HG03469 (cell line): ENCODE measurements at regions not wholly inside any gene's neighbourhood (a gene's known extent, or its start where the extent isn't known, plus 50 kb on each side); places are given as distances from the start of the nearest gene placed in this dataset.
"Not testable (repeated sequence)": the region's sequence is repeated elsewhere in the genome, so short reads cannot be mapped to it uniquely, and the experiment has no call there.

Experiments
- ATAC-seq: cut with Tn5 transposase; IDR thresholded peaks from one replicate; pipeline ENCODE4 v1.9.1; 2021; ENCODE audit warnings: mild to moderate bottlenecking, moderate library complexity, moderate number of reproducible peaks; ENCODE audit not compliant: unreplicated experiment

DNA sequence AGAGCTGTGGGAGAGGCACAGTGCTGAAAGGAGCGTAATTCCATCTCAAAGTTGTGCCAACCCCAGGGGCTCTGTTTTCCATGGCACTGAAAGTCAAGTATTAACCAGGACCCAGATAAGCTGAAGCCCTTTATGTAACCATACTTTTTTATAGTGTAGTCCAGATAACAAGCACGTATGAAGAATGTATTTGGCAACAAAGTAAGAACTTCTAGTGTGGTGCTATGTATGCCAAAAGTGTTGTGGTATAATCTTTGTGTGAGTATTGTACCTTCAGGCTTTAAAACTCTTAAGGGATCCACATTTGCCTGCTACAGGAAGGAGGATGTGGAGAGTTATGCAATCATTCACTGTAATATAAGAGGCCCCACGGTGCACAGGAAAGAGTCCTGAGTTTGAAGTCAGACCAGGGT lies 129.4 kb downstream of the IBTK start:
- ATAC-seq: no peak

GRCh38 chr6:82114748-82115147 lies 132.8 kb downstream of the IBTK start:
- ATAC-seq: no peak

- no peak for ATAC-seq
Measured at GRCh38 chr6:82113231-82113630, 134.3 kb downstream of the IBTK start.

GRCh38 chr6:82111818-82112217 lies 135.7 kb downstream of the IBTK start:
- ATAC-seq: no peak

- no peak for ATAC-seq
Measured at GRCh38 chr6:82111114-82111513, 136.4 kb downstream of the IBTK start.

DNA sequence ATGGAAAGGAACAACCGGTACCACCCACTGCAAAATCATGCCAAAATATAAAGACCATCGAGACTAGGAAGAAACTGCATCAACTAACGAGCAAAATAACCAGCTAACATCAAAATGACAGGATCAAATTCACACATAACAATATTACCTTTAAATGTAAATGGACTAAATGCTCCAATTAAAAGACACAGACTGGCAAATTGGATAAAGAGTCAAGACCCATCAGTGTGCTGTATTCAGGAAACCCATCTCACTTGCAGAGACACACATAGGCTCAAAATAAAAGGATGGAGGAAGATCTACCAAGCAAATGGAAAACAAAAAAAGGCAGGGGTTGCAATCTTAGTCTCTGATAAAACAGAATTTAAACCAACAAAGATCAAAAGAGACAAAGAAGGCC lies 144.4 kb downstream of the IBTK start:
- ATAC-seq: not testable (repeated sequence)

- ATAC-seq: not testable (repeated sequence)
Measured at GRCh38 chr6:82101374-82102114, 146.0 kb downstream of the IBTK start.

DNA sequence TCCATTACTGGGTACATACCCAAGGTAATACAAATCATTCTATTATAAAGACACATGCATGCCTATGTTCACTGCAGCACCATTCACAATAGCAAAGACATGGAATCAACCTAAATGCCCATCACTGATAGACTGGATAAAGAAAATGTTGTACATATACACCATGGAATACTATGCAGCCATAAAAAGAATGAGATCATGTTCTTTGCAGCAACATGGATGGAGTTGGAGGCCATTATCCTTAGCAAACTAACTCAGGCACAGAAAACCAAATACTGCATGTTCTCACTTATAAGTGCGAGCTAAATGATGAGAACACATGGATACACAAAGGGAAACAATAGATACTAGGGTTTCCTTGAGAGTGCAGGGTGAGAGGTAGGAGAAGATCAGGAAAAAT lies 146.8 kb downstream of the IBTK start:
- not testable (repeated sequence) for ATAC-seq

DNA sequence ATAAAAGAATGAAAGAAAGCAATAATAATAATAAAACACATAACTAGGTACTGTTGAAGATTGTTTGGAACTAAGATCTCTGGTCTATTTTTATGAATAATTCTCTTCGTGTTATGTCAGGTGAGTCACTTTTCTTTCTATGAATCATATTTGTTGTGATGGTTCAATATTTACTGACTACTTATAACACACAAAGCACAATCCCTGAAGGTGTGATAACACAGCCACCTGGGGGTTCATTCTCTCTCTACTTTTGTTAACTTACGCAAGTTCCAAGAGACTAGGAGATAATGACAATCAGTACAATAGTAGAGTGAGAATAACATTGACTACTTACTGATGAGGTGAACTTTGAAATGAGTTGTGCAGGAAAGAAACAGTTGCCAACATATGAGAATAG lies 149.9 kb downstream of the IBTK start:
- no peak for ATAC-seq

GRCh38 chr6:82095091-82095490 lies 152.5 kb downstream of the IBTK start:
- no peak for ATAC-seq

DNA sequence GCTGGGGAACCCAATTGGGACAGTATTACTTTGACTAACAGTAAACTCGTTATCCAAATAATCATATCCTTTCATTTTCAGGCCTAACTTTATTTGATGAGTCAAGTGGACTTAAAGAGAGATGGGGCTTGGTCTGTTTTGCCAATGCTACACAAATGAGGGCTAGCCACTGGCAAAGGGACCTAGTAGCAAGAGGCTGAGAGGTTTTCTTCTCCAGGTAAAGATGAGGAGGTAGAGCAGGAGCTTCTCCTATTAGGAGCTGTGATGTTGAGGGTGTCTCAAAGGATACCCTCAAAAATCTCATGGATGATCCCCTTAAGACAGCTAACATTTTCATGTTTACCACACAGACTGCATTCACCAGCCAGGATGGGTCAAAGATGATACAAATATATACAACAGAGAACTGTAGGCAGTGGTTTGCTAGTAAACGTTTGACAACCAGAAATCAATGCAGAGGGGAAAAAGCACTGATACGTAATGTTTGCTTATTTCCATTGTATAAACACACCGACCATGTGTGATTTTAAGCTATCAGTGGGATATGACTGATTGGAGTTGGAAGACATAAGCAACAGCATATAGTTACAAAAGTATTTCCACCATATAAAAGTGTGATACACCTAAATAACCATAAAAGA lies 153.3 kb downstream of the IBTK start:
- ATAC-seq: no peak

- ATAC-seq: no peak
Measured at GRCh38 chr6:82088978-82089771, 158.4 kb downstream of the IBTK start.

DNA sequence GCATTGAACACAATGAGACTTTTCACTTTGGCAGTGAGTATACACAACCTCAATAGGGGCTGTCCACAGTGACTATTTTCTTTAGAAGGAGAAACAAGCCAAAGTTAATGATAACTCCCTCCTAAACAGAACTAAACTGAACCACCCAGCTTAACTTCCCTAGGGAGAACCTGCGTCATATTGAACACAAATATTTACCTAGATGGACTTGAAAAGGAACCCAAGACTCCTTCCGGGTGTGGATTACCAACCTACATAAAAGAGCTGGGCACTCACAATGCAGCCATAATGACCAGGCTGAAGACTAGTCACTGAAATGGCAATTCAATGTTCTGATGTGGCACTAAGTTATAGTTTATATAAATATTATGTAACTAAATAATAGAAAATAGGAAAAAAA lies 160.6 kb downstream of the IBTK start:
- no peak for ATAC-seq

- no peak for ATAC-seq
Measured at GRCh38 chr6:82085701-82086100, 161.8 kb downstream of the IBTK start.

- ATAC-seq: no peak
Measured at GRCh38 chr6:82084324-82084920, 163.1 kb downstream of the IBTK start.

- ATAC-seq: no peak
Measured at GRCh38 chr6:82083646-82084045, 163.9 kb downstream of the IBTK start.

DNA sequence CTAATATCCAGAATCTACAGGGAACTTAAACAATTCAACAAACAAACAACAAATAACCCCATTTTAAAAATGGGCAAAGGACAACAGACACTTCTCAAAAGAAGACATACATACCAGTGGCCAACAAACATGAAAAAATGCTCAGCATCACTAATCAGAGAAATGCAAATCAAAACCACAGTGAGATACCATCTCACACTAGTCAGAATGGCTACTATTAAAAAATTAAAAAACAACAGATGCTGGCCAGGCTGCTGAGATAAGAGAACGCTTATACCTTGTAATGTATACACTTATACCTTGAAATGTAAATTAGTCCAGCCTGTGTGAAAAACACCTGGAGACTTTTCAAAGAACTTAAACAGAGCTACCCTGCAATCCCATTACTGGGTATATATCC lies 166.8 kb downstream of the IBTK start:
- ATAC-seq: no peak

DNA sequence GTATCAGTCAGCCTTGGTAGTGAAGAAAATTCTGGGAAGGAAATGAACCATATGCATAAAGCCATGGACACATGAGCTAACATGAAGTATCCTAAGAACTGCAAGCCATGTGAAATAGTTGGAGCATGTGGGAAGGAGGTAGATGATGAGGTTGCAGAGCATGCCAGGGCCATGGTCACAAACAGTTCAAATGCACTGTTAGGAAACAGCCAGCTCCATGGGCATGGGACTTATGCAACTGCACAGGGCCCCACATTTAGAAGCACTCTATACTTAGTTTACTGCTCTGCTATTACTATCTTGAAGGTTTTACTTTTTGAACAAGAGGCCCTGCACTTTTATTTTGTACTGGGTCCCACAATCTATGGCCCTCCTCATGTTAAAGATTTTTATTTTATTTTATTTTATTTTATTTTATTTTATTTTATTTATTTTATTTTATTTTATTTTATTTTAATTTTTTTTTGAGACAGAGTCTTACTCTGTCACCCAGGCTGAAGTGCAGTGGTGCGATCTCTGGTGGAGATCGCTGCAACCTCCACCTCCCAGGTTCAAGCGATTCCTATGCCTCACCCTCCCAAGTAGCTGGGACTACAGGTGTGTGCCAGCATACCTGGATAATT lies 169.1 kb downstream of the IBTK start:
- no peak for ATAC-seq

DNA sequence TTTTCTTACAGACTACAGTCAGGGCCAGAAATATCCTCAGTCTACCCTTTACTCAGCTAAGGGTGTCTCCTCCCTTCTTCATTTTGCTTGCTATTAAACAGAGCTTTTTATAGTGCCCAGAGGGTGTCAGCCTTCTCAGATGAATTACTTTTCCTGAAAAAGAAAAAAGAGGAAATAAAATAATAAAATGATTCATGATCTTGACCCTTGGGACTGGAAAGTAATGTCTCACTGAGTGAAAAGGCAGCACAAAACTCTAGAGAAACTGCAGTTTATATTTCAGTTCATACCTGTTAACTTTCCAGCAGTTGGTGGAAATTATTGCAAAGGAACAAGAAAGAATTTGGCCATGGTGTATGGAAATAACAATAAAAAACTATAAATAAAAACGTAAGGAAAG lies 170.6 kb downstream of the IBTK start:
- ATAC-seq: no peak

DNA sequence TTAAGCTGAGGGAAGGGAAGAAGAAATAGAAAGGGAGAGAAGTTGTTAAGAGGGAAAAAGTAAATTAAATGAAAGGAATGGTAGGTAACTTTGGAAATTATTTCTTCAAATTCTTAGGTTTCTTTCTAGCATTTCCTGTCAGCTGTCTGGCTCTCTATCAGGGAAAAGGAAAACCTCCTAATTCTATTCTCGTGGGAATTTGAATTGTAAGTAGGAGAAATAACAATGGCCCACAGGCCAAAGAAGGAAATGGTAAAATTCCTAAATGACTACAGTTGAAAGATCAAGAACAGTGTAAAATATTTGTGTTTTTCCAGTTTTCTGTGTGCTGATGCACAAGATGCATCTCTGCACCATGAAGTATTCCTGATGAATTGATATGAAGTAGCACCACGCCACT lies 173.0 kb downstream of the IBTK start:
- no peak for ATAC-seq

- no peak for ATAC-seq
Measured at GRCh38 chr6:82073484-82073883, 174.1 kb downstream of the IBTK start.
